ENCODE measurements at regions not wholly inside any gene's neighbourhood (a gene's known extent, or its start where the extent isn't known, plus 50 kb on each side); places are given as distances from the start of the nearest gene placed in this dataset.

DNA sequence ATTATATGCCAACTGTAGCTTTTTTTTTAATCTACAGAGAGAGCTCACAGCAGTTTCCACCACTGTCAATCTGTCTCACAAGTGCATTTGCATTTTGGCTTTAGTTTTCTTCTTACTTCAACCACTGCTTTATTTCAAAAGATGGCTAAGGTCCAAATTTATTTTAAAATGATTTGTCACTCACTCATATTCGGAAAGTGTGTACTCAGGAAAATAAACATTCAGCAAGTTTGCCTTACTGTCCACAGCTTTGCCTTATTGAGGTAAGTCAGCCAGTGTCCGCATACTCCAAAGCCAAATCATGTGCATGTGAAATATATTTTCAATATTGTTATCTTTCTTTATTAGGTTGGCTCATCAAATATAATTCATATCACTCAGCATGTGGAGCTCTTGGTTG lies 240.7 kb upstream of the ARHGEF26 start:
- DNase-seq (no peak), ATAC-seq (ENCODE audit: poor library complexity) (no peak)
- ChIA-PET CTCF (no interaction called here), POLR2A (no interaction called here)
- Histone ChIP-seq H3K9me3 (ENCODE audit: control insufficient read depth in 1 of 2, insufficient read depth in 1 of 2, low read length in 2 of 2) (no peaks in the 10 kb centered on the region), H3K27me3 (ENCODE audit: control insufficient read depth in 1 of 2, insufficient read depth in 2 of 2, low read length in 2 of 2) (peaks cover 0 to 5% of the 10 kb centered on the region in 2 experiments), H3K4me1 (ENCODE audit: insufficient read depth, low read length) (no peaks in the 10 kb centered on the region), H3K36me3 (ENCODE audit: insufficient read depth, low read length) (no peaks in the 10 kb centered on the region), H3K4me3 (ENCODE audit: low read length) (no peak overlapping the region), H3K27ac (ENCODE audit: low read depth in 1 of 2, low read length in 2 of 2) (no peak overlapping the region)
- H3K27ac Mint-ChIP-seq, result no peak overlapping the region
- intact Hi-C loops (cut with DNase I, micrococcal nuclease), result no loop called here
- no peaks in the 10 kb centered on the region for H3K27me3 Mint-ChIP-seq
- H3K4me1 Mint-ChIP-seq (ENCODE audit: low read depth), result no peaks in the 10 kb centered on the region
- TF ChIP-seq CTCF (IDR thresholded peaks at IDR 0.05), result no peak
- H3K36me3 Mint-ChIP-seq (ENCODE audit: low read depth), result no peaks in the 10 kb centered on the region
- H3K4me3 Mint-ChIP-seq, result no peak overlapping the region
- no peaks in the 10 kb centered on the region for H3K9me3 Mint-ChIP-seq

DNA sequence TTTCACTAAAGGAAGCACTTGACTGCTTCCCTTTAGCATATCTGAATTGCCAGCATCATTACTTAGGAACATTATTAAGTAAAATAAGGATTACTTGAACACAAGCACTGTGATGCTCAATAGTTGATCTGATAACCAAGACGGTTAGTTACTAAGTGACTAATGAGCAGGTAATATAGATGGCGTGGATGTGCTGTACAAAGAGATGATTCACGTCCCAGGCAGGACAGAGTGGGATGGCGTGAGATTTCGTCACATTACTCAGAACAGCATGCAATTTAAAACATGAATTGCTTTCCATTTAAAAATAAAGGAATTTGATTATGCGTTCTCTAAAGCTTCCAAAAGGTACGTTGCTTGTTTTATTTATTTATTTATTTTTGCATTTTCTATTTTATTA lies 240.0 kb upstream of the ARHGEF26 start:
- Histone ChIP-seq H3K27me3 (ENCODE audit: control insufficient read depth in 1 of 2, insufficient read depth in 2 of 2, low read length in 2 of 2) (peaks cover 0 to 5% of the 10 kb centered on the region in 2 experiments), H3K36me3 (ENCODE audit: insufficient read depth, low read length) (no peaks in the 10 kb centered on the region), H3K4me3 (ENCODE audit: low read length) (no peak overlapping the region), H3K27ac (ENCODE audit: low read depth in 1 of 2, low read length in 2 of 2) (no peak overlapping the region), H3K4me1 (ENCODE audit: insufficient read depth, low read length) (no peaks in the 10 kb centered on the region), H3K9me3 (ENCODE audit: control insufficient read depth in 1 of 2, insufficient read depth in 1 of 2, low read length in 2 of 2) (no peaks in the 10 kb centered on the region)
- Mint-ChIP-seq H3K27ac (no peak overlapping the region), H3K4me1 (ENCODE audit: low read depth) (no peaks in the 10 kb centered on the region), H3K36me3 (ENCODE audit: low read depth) (no peaks in the 10 kb centered on the region), H3K4me3 (no peak overlapping the region), H3K27me3 (no peaks in the 10 kb centered on the region), H3K9me3 (no peaks in the 10 kb centered on the region)
- ATAC-seq (ENCODE audit: poor library complexity) (no peak), DNase-seq (no peak)
- intact Hi-C loops (cut with DNase I, micrococcal nuclease), result no loop called here
- POLR2A ChIA-PET, result no interaction called here
- CTCF ChIA-PET, result no interaction called here
- TF ChIP-seq CTCF (IDR thresholded peaks at IDR 0.05), result no peak

GRCh38 chr3:153885359-153885758 lies 235.8 kb upstream of the ARHGEF26 start:
- ATAC-seq (ENCODE audit: poor library complexity), result no peak
- Histone ChIP-seq H3K4me1 (ENCODE audit: insufficient read depth, low read length) (no peaks in the 10 kb centered on the region), H3K27ac (ENCODE audit: low read depth in 1 of 2, low read length in 2 of 2) (no peak overlapping the region), H3K4me3 (ENCODE audit: low read length) (no peak overlapping the region), H3K36me3 (ENCODE audit: insufficient read depth, low read length) (no peaks in the 10 kb centered on the region), H3K9me3 (ENCODE audit: control insufficient read depth in 1 of 2, insufficient read depth in 1 of 2, low read length in 2 of 2) (no peaks in the 10 kb centered on the region), H3K27me3 (ENCODE audit: control insufficient read depth in 1 of 2, insufficient read depth in 2 of 2, low read length in 2 of 2) (peaks cover 0 to 5% of the 10 kb centered on the region in 2 experiments)
- Mint-ChIP-seq H3K4me3 (no peak overlapping the region), H3K27me3 (no peaks in the 10 kb centered on the region), H3K4me1 (ENCODE audit: low read depth) (no peaks in the 10 kb centered on the region), H3K36me3 (ENCODE audit: low read depth) (no peaks in the 10 kb centered on the region), H3K27ac (no peak overlapping the region), H3K9me3 (no peaks in the 10 kb centered on the region)
- DNase-seq, result no peak
- TF ChIP-seq CTCF (IDR thresholded peaks at IDR 0.05), result no peak
- ChIA-PET POLR2A (no interaction called here), CTCF (no interaction called here)
- intact Hi-C loops (cut with DNase I, micrococcal nuclease), result no loop called here
